ENCODE measurements at regions not wholly inside any gene's neighbourhood (a gene's known extent, or its start where the extent isn't known, plus 50 kb on each side); places are given as distances from the start of the nearest gene placed in this dataset.

DNA sequence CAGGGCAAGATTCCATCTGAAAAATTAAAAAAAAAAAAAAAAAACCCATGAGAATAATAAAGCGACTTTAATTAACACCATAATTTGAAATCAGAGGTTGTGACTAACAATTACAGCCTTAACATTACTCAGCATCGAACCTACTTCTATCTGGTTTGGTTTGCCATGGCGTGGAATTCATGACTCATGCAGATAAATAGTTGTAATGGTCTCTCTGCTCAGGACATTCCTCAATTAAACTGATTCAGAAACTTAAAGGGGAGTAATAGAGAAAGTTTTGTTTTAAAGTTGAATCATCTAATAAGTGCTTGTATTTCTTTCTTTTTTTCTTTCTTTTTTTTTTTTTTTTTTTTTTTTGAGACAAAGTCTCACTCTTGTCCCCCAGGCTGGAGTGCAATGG lies 135.5 kb downstream of the SPATA31D1 start:
- TF ChIP-seq, protein P1, sequence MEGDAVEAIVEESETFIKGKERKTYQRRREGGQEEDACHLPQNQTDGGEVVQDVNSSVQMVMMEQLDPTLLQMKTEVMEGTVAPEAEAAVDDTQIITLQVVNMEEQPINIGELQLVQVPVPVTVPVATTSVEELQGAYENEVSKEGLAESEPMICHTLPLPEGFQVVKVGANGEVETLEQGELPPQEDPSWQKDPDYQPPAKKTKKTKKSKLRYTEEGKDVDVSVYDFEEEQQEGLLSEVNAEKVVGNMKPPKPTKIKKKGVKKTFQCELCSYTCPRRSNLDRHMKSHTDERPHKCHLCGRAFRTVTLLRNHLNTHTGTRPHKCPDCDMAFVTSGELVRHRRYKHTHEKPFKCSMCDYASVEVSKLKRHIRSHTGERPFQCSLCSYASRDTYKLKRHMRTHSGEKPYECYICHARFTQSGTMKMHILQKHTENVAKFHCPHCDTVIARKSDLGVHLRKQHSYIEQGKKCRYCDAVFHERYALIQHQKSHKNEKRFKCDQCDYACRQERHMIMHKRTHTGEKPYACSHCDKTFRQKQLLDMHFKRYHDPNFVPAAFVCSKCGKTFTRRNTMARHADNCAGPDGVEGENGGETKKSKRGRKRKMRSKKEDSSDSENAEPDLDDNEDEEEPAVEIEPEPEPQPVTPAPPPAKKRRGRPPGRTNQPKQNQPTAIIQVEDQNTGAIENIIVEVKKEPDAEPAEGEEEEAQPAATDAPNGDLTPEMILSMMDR (IDR thresholded peaks at IDR 0.05; ENCODE audit: extremely low read depth, insufficient read depth, missing control alignments), result no peak
- in situ Hi-C loops (cut with MboI; ENCODE audit: low pct_unique_long_range_greater_than_20kb, low sequenced_read_pairs, unreplicated experiment), result no loop called here
- no peak for DNase-seq (ENCODE audit: low spot score)

DNA sequence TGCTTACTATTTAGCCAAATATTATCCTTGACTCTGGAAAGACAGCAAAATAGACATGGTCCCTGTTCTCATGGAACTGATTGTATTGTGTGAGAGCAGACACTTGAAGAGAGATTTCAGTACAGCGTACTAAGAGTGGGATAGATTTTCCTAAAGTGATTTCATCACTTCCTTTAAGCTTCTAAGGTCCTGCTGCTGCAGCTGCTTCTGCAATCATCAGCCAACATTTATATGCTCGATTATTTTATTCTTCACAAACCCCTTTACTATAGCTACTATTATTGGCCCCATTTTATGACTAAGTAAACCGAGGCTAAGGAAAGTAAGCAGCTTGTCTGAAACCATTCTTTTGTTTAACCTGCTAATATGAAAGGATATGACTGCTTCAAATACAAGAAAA lies 137.7 kb downstream of the SPATA31D1 start:
- in situ Hi-C loops (cut with MboI; ENCODE audit: low pct_unique_long_range_greater_than_20kb, low sequenced_read_pairs, unreplicated experiment), result no loop called here
- TF ChIP-seq, protein P1 (IDR thresholded peaks at IDR 0.05; ENCODE audit: extremely low read depth, insufficient read depth, missing control alignments), result no peak
- DNase-seq (ENCODE audit: low spot score), result no peak

DNA sequence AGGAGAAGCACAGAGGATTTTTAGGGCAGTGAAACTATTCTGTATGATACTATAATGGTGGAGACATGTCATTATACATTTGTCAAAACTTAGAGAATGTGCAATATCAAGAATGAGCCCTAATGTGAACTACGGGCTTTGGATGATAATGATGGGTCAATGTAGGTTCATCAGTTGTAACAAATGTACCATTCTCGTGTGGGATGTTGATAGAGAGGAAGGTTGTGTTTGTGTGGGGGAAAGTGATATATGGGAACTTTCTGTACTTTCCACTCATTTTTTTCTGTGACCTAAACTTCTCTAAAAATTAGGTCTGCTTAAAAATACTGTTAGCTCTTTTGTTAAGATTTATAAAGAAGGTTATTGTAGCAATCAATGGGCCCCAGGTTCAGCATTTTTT lies 138.9 kb downstream of the SPATA31D1 start:
- TF ChIP-seq, protein P1 (IDR thresholded peaks at IDR 0.05; ENCODE audit: extremely low read depth, insufficient read depth, missing control alignments), result no peak
- in situ Hi-C loops (cut with MboI; ENCODE audit: low pct_unique_long_range_greater_than_20kb, low sequenced_read_pairs, unreplicated experiment), result no loop called here
- DNase-seq (ENCODE audit: low spot score), result no peak

DNA sequence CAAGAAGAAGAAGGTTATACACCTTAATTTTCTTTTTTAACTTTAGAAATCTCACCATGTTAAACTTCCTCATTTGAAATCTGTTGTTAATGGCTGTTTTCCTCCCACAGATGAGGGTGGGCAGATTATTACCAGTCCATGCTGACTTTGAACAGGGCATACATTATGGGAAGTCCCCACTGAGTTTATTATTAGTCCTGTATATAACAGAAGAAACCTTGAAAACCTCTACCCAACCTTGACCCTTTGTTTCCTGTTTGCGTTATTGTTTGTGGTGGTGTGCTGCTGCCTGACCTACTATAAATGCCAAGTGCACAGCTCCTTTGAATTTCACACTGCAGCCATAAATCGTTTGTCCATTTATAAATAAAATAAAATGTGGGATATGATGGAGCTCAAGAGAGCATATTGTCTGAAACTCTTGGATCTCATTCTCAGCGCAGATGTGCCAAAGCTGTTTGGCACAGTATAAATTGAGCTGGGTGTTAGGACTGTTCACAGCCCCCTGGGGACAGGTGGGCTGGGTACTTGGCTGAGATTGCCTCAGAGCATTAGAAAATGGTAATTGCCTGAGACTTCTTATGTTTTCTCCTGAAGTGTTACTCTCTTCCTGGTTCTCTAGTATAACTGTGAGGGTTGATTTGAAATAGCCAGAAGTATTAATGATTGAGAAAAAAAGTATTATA lies 139.6 kb downstream of the SPATA31D1 start:
- TF ChIP-seq, protein P1 (IDR thresholded peaks at IDR 0.05; ENCODE audit: extremely low read depth, insufficient read depth, missing control alignments), result no peak
- in situ Hi-C loops (cut with MboI; ENCODE audit: low pct_unique_long_range_greater_than_20kb, low sequenced_read_pairs, unreplicated experiment), result no loop called here

DNA sequence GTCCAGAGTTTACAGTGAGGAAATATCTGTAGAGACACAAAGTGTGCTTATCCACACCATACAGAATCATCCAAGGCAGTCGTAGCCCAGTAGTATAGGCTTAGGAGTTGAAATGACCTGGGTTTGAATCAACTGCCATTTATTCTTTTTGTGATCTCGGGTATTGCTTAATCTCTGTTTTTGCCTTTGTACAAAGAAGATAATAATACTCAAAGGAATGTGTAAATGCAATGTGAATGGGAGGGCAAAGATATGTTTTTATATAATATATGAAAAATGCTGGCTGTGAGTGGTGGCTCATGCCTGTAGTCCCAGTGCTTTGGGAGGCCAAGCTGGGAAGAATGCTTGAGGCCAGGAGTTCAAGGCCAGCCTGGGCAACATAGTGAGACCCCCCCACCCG lies 141.1 kb downstream of the SPATA31D1 start:
- TF ChIP-seq, protein P1 (IDR thresholded peaks at IDR 0.05; ENCODE audit: extremely low read depth, insufficient read depth, missing control alignments), result no peak
- in situ Hi-C loops (cut with MboI; ENCODE audit: low pct_unique_long_range_greater_than_20kb, low sequenced_read_pairs, unreplicated experiment), result no loop called here

More for the DNA sequence above, 139.6 kb downstream of the SPATA31D1 start:
- DNase-seq (ENCODE audit: low spot score), result peak; percentile 40

DNA sequence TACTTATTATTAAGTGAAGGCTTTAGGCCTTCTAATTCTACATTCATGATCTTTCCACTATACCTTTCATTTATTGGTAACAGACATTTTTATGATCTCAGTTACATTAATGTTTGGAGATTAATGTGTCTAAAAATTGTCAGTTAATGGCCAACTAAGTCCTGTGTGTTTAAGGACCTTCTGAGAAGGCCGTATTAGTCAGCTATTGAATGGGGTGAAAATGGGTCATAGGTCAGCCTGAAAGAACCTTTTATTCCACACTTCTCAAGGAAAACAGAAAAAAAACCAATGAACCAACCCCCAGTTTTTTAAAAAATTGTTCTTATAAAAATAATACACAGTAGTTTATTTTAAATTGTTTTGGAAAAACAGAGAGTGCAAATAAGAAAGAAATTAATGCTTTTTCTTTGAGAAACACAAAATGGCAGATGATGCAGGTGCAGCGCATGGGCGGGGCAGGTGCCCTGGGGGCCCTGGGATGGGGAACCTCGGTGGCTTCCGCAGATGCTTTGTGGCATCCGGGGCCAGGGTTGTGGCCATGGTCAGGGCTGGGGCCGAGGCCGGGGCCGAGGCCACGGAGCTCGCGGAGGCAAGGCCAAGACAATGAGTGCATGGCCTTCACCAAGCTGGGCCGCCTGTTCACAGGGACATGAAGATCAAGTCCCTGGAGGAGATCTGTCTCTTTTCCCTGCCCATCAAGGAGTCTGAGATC lies 141.9 kb downstream of the SPATA31D1 start:
- in situ Hi-C loops (cut with MboI; ENCODE audit: low pct_unique_long_range_greater_than_20kb, low sequenced_read_pairs, unreplicated experiment), result no loop called here
- no peak for DNase-seq (ENCODE audit: low spot score)
- TF ChIP-seq, protein P1 (IDR thresholded peaks at IDR 0.05; ENCODE audit: extremely low read depth, insufficient read depth, missing control alignments), result no peak

More for the DNA sequence above, 141.1 kb downstream of the SPATA31D1 start:
- DNase-seq (ENCODE audit: low spot score), result no peak

All from GM13977 (cell line).